HepG2 (cell line): ENCODE measurements at regions not wholly inside any gene's neighbourhood (a gene's known extent, or its start where the extent isn't known, plus 50 kb on each side); places are given as distances from the start of the nearest gene placed in this dataset.

Source experiments
- ZNF598 ChIP-seq: sonication (generic); formaldehyde crosslinking; IDR thresholded peaks from 2 replicates; pipeline ENCODE4 v1.5.1; 2020; ENCODE audit warnings: mild to moderate bottlenecking, missing genetic modification reagents, borderline replicate concordance
- TF ChIP-seq, protein P1 (sequence below): sonication (generic); formaldehyde crosslinking; IDR thresholded peaks from 2 replicates; pipeline ENCODE4 v1.5.0; 2020; ENCODE audit warnings: mild to moderate bottlenecking, missing genetic modification reagents

DNA sequence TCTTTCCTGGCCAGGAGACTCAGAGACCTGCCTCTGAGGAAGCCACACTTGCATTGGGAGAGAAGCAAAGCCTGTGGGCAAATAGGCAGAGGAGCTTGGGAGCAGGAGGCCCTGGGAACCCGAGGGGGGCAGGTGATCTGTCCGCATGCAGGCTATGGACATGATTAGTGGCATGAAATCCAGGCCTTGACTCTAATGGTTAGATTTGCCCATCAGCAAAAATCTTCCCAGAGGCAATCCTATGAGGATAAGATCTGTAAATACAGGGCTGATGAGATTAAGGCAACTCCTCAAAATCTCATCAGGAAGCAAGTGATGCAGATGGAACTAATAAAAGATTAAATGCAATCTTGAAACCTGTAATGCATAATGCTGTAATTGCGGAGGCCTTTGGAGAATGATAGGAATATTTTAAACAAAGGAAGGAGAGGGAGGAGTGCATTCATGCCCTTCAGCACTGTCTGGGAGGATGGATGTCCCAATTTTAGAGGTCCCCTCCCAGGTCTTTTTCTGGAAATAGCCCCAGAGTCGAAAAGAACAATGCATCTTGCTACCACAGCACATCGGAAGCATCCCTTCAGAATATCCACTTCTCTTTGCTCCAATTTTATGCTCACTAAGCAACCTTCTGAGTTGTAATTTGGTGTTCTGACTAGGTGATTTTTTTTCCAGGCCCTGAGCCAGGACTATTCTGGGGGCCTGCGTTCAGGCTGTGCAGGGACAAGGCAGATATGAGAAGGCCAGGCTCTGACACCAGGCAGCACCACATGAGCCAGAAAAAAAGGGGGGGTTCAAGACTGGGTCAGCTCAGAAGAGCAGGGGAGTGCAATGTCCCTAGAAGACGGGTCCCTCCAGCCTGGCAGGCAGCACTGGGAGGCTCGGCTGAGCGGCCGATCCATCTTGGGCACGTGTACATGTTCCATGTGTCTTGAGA is 66.5 kb downstream of the MED10 start:
- TF ChIP-seq, protein P1, sequence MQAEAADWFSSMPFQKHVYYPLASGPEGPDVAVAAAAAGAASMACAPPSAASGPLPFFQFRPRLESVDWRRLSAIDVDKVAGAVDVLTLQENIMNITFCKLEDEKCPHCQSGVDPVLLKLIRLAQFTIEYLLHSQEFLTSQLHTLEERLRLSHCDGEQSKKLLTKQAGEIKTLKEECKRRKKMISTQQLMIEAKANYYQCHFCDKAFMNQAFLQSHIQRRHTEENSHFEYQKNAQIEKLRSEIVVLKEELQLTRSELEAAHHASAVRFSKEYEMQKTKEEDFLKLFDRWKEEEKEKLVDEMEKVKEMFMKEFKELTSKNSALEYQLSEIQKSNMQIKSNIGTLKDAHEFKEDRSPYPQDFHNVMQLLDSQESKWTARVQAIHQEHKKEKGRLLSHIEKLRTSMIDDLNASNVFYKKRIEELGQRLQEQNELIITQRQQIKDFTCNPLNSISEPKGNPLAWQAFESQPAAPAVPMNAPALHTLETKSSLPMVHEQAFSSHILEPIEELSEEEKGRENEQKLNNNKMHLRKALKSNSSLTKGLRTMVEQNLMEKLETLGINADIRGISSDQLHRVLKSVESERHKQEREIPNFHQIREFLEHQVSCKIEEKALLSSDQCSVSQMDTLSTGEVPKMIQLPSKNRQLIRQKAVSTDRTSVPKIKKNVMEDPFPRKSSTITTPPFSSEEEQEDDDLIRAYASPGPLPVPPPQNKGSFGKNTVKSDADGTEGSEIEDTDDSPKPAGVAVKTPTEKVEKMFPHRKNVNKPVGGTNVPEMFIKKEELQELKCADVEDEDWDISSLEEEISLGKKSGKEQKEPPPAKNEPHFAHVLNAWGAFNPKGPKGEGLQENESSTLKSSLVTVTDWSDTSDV (CRISPR knock-in tag) = no peak
- TF ChIP-seq ZNF598 (CRISPR knock-in tag) = no peak
